Islet precursor cell (in vitro differentiated cells): ENCODE measurements at regions not wholly inside any gene's neighbourhood (a gene's known extent, or its start where the extent isn't known, plus 50 kb on each side); places are given as distances from the start of the nearest gene placed in this dataset.

Source experiments
- DNase-seq: peaks from one replicate; pipeline ENCODE4 v3.0.0-alpha.2; 2018

DNA sequence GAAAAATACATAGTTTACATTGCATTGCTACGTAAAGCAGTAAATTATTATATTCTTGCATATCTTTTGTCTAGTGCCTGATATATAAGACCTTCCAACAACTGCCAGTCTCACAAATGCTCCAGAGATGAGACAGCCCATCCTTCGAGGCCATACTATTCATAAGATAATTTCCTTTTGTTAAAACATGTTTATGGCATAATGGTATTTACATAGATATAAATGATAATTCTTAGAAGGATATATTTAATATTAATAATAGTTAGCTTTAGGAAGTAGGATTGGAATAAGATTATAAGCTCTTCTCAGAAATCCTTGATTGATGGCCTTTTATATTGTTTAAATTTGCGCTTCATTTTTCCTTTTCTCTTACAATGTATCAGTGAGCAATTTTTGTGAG is 1410.1 kb upstream of the MIR17HG start:
- DNase-seq, result no peak

DNA sequence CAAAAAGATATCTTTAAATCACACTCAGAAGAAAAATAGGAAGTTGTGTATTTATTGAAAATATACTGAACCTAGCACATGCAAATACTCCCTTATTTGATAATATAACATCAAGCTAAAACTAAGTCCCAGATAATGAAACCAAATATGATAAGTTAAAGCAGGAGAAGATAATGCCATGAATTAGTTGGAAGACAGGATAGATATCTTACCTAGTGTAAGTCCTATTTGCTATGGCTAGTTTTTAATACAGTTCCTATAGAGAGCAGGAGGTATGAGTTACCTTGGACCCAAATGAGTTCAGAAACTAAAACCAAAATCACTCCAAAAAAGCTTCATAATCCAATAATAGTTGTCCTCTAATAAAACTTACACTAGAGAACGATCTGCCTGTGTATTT is 1407.1 kb upstream of the MIR17HG start:
- DNase-seq, result no peak

DNA sequence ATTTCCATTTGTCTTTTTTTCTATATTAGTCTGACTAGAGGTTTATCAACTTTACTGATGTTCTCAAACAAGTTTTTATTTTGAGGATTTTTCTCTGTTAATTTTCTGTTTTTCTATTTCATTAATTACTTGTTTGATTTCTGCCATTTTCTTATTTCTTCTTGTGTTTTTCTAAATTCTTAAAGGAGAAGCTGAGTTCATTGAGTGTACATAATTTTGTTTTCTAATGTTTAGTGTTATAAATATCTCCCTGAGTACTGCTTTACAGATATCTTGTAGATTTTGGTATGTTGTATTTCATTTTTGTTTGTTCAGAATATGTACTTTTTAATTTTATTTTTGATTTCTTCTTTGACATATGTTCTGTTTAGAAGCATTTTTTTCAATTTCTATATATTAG is 1404.3 kb upstream of the MIR17HG start:
- DNase-seq, result no peak

DNA sequence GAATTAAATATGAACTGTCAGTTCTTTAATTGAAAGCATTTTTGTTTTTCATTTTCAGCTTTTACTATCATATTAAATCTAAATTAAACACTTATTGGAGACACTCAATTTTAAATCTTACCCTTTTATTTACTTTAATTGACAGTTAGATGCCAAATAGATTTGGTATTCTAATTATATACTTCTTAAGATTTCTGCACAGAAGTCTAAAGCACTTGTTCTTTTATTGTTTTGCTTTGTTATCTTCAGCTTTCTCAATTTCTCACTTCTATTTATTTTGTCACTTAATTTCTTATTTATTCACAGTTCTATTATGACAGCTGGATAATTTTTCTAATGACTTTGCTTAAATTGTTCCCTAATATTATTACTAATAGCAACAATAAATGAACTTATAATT is 1397.3 kb upstream of the MIR17HG start:
- no peak for DNase-seq

DNA sequence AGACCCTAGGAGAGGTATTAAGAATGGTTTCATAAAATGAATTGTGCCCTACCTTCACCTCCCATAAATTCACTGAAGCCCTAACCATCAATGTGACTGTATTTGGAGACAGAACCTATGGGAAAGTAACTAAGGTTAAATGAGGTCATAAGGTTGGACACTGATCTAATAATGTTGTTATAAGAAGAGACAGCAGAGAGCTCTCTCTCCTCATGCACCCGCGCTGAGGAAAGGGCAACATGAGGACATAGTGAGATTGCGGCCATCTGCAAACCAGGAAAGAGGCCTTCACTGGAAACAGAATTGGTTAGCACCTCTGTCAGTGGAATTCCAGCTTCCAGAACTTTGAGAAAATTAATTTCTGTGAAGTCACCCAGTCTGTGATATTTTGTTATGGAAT is 1396.1 kb upstream of the MIR17HG start:
- no peak for DNase-seq

DNA sequence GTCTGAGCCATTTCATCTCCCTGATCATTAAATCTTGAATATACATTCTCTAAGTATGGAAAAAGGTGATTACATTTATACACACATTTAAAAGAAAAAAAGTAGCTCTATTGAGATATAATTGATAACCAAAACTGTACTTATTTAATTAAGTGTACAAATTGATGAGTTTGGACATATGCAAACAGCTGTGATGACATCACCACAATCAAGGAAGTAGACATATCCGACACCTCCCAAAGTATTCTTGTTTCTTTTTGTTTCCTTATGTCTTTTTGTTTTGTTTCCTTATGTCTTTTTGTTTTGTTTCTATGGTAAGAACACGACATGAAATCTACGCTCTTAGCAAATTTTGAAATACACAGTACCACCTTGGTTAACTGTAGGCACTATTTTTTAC is 1393.9 kb upstream of the MIR17HG start:
- DNase-seq, result no peak

DNA sequence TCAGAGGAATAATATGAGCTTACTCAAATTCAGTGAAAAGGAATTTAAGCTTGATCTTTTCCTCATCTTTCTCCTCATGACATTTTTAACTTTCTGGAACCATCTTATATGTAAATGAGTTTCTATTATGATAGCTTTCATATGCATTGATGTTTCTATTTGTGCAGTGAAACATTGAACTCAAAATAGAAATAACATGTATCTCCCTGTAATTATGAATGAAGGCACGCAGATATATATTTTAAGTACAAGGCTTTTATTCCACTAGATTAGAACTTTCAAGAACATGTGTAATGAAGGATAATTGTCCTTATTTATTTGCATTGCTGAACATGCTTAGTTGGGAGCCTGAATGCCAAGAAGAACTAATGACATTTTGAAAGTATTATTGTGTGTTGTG is 1391.7 kb upstream of the MIR17HG start:
- no peak for DNase-seq

DNA sequence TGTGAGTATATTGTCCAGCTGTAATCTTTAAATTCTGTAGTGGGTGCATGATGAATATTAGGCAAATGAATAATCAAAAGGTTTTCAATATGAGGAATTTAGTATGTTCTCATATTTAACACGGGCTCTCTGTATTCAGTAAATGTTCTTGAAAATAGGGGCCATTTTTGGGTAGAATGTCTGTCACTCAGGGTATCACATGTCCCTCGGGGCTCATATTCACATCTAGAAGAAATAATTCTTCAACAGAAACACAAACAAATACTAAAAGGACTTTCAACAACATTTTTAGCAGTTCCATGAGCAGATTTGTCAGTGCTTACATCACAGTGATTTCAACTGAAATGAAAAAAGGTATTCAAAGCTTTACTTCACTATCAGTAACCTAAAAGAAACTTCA is 1388.4 kb upstream of the MIR17HG start:
- no peak for DNase-seq

DNA sequence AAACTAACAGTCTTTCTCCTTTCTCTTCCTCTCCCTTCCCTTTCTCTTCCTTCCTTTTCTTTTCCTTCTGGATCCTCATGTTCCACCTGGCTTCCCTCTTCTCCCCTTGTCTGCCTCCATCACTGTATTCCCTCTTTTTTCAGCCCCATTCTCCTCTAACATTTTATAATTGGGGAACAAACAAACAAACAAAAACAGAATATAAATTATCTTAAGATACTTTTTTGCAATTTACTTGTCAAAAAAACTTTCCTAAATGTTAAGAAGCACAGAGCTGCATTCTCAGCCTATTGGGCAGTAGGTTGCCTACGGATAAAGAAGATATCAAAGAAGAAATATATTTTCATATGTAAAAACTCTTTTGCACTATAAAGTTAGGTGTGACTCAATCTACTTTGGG is 1382.2 kb upstream of the MIR17HG start:
- no peak for DNase-seq

DNA sequence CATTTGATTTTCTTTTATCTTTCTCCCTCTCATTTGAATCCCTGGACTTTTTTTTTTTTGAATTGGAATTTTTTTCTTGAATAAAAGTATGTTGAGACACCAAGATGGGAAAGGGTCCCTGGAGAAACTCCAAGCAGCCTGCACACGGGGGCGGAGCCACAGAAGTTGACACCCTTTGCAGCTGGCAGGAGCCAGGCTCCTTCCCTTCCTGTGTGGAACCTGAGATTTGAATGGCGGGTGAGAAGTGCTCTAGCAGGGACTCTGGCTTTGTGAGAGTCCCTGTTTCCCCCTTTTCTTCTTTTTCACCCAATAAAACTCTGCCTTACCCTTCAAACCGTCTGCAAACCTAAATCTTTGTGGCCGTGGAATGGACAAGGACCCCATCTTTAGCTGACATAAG is 1381.0 kb upstream of the MIR17HG start:
- DNase-seq, result no peak

DNA sequence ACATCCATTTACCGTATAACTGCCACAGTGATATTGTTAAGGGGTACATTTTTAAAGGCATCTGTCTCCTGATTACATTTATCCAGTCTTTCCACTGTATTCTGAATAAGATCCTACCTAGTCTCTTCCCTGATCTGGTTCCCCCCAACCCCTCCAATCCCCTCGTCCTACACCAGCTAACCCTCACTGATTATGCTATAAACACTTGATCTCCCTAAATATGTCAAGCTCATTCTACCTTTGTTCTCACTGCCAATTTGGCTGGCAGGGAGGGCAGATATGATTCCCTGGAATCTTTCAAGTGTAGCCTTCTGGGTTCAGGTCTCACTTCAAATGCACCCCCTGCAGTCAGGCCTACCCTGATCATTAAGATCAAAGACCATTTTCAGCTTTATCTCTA is 1379.8 kb upstream of the MIR17HG start:
- DNase-seq, result no peak

DNA sequence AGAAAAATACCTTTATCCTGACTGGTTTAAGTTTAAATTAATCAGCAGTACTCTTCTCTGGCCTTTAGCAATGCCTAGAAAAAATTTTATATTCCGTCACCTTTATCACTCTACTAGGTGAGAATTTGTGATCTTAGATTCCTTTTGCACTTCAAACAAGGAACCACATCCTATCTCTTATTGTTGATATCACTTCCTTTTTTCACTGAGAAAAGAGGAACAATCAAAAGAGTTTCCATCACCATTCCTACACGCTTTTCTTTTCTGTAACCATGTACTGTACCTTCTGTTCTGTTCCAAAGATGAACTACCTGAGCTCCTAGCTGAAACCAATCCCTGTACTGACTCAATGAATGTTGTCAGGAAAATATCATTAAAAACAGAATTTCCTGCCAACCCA is 1379.0 kb upstream of the MIR17HG start:
- DNase-seq, result no peak

DNA sequence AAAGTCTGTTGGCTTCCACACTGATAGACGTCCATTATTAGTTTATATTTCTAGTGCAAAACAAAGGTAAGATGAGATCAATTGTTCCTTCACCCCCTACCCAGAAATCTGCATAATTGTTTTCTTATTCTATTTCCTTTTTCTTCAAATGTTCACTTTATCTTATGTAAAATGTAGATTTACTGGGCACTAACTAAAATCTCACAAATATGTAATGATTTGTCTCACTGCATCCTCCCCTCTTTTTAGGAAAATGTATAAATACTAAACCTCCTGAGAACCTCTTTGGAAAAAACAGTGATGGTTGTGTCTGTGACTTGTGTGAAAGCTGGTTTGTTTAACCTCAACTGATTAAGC is 1377.2 kb upstream of the MIR17HG start:
- no peak for DNase-seq

DNA sequence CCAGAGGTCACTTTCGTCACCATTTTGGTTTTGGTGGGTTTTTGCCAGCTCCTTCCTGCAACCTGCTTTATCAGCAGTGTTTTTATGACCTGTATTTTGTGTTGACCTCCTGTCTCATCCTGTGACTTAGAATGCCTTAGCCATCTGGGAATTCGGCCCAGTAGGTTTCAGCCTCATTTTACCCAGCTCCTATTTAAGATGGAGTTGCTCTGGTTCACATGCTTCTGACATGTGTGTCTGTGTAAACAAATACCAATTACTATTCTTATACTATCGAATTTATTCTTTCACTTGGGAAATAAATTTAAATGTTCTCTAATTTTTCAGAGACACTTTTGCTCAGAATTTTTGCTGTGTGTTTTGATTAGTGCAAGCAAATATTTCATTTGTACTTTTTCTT is 1370.3 kb upstream of the MIR17HG start:
- no peak for DNase-seq

DNA sequence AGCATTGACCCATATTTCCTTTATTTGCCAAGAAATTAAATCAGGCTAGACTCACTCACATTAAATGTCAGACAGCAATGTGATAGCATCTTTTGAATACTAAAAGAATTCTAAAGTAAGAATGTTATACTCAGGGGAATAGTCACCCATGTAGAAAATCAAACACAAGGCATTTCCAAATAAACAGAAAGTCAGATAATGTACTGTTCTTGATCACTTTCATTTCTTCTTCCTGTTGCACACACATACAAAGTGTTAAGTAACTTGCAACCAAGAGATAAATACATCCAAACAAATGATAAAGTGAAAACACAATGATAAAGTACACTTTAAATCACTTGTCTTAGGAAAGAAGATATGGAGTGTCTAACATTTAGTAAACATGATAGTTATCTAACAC is 1366.6 kb upstream of the MIR17HG start:
- no peak for DNase-seq

DNA sequence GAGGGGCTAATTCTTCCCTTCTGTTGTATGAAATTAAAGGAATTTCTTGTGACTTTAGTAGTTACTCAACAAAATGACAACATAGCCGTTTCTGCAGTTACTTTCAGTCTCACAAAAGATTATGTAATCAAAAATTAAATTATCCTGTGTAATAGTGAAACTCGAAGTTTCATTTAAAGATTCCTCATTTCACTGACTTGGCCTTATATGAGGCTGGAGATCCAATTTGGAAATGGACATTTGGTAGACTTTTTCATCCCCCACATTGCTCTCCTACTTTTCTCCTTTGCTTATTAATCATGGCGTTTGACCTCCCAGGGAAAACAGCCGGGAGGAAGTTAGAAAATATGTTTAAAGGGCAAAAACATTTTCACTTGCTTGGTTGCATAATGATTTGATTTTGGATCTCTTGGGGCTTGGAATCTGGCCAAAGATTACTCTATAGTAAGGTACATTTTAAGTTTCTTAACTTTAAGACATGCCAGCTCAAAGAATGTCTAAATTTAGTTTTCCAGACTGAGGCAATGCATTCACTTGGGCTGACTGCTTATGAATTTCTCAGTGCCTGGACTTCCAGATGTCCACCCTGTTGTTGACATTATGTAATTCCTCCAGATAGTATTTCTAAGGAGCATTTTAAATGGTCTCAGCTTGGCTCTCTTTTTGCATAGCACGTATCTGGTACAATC is 1364.9 kb upstream of the MIR17HG start:
- no peak for DNase-seq

DNA sequence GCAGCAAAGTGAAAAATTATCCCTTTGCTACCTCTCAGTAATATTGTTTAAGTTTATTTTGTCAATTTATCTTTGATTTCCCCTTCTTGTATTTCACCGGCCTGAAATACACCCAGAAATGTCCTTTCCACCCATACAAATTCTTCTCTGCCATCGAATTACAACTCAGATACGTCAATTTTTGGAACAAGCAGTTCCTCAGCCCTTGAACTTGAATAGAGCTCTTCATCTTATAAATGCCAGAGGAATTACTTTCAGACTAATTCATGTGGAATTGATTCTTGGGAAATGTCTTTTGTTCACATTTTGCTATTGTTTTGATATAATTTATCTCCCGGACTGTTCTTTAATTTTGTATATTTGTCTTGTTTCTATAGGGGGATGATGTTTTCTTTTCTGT is 1359.3 kb upstream of the MIR17HG start:
- DNase-seq, result no peak

DNA sequence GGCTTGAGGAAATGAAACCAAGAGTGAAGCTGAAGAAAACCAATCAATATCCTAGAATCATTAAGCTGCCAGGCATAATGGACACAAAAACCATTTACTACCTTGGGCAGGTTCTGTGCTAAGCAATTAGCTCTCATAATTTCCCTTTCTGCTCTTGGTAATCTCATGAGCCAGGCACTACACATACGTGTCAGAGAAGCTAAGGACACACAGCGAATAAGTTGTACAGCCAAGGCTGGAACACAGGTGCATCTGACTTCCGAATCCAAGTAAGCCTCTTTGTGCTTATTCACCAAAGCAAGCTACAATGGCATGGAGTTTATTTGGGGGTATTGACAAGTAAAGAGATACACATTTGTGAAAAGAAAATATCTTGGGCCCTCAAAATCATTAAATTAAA is 1343.9 kb upstream of the MIR17HG start:
- no peak for DNase-seq

DNA sequence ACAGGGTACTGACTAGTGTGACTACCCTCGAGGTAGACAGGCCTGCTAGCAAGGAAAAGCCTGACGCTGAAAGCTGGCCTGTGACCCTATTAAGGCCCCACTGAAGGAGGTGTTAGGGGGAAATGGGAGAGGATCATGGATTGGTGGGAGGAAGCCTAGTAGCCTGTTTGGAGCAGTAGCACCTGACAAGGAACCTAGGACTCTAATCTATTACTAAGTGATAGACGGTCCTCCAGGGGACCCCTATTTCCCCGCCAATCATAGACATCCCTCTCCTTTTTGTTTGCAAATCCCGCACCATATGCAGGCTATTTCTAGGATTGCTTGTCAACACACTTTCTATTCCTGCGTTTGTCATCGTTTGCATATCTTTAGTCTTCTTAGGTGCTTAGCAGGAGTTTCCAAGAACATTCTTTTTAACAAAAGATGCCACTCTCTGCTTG is 1338.8 kb upstream of the MIR17HG start:
- peak; percentile 46 for DNase-seq

DNA sequence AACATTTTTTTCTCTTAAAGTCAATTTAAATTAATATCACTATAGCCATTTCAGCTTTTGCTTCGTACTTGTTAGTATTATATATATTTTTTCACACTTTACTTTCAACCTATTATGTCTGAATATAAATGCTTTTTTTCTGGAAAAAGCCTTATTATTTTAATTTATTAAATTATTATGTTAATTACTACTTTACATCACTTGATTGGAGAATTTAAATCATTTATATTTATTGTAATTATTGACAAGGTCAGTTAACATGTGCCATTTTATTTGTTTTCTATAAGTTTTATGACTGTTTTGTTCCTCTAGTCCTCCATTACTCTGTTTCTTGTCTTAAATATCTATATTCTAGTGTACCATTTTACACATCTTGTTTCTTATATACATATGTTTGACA is 1333.4 kb upstream of the MIR17HG start:
- DNase-seq, result no peak

DNA sequence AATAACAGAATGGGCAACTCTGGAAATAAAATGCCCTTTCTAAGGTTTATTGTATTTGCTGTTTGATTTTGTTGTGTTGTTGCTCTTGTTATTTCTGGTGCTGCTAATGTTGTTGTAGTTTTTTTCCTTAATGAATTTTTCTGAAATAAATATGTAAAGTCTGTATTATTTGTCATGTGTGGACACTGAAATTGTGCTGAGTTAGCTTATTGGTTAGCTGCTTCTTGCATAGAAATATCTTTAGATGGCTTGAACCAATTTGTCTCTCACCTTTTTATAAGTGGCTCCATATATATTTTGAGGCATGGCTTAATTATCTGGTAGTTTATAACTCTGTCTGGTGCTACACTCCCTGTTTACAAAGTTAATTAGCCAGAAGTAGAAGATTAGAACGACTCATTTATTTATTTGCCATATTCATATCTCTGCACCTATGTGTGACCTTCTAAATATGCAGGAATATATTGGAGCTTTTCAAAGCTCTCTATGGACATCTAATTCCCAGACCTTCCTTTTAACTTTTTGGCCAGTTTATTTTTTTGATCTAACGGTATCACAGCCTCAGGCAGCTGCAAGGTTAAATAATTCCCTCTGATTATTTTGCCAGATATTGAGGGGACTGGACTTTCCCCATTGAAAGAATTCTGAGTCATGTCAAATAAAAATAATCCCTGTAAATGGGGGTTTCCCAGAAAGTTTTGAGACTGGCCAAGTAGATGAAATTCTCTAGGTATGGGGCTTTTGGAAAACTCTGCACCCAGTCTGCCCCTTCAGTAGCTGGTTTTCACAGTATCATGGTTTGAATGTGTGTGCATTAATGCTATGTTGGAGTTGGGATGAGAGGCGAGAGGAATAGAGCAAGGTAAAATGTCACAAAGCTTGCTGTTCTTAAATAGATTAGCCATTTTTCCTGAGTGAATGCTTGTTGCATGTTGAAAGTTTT is 1331.7 kb upstream of the MIR17HG start:
- no peak for DNase-seq

DNA sequence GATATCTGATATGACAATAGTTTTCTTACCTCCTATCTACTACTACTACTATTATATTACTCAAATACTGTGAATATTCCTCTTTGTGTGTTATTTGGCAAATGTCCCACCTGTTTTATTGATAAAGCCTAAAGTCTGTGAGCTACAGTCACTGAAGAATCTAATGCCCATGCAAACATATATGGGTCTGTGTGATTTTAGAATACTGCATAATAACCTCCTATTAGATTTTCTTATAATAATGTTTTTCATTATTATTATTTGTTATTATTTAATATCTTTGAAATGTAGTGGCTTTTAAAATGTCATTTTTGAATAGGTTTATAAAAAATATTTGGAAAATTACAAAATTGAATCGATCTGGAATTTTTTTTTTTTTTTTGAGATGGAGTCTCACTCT is 1330.8 kb upstream of the MIR17HG start:
- no peak for DNase-seq

DNA sequence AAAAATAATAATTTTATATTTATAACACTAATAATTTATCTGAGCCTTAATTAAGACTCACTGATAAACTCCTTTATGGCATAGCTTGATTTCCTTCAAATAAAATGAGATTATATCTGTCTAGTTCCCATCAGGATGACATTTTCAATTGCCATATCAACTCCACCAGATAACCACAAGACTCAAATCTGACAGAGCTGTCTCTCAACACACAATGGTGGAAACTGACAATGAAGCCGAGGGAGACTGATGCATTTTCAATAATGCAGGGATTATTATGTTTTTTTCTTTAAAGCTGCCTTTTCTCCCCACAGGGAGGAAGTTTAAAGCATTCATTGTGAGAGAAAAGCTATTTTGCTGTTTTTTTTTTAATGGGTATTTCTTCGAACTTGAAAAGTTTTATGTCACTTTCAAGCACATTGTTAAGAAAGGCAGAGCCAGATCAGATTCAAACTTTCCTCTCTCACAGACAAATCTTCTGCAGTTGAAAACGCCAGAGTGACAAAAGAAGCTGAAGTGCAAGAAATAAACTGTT is 1326.9 kb upstream of the MIR17HG start:
- DNase-seq, result no peak

DNA sequence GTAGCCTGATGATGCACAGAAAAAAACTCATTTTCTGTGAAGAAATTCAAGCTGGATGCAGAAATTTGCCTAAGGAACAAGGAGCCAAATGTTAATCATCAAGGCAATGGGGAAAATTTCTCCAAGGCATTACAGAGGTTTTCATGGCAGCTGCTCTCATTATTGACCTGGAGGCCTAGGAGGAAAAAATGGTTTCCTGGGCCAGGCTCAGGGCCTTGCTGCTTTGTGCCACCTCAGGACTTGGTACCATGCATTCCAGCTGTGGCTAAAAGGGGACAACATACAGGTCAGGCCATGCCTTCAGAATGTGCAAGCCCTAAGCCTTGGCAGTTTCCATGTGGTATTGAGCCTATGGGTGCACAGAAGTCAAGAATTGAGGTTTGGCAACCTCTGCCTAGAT is 1320.1 kb upstream of the MIR17HG start:
- DNase-seq, result no peak
